H1 (cell line): ENCODE measurements at regions not wholly inside any gene's neighbourhood (a gene's known extent, or its start where the extent isn't known, plus 50 kb on each side); places are given as distances from the start of the nearest gene placed in this dataset.

Experiments used
- CTCF ChIA-PET: fragments of 300-600 bp; sonication (Branson Sonifier 250); formaldehyde crosslinking; loops from one replicate; lab custom pipeline; 2021; ENCODE audit not compliant: partially characterized antibody; lab: Charles Lee
- POLR2A ChIA-PET: fragments of 300-600 bp; sonication (Branson Sonifier 250); formaldehyde crosslinking; loops from one replicate; lab custom pipeline; 2021; ENCODE audit warnings: inconsistent platforms; ENCODE audit not compliant: partially characterized antibody; lab: Charles Lee
- DNase-seq, 2 experiments: peaks; one replicate each; pipeline versions ENCODE4 v3.0.0 to v3.0.0-alpha.2; 2010 to 2022; ENCODE audit warnings: low spot score in 2 of 2, low read depth in 1 of 2, mixed read lengths in 1 of 2
- FAIRE-seq: peaks from 2 replicates; lab custom pipeline; 2011; peaks lifted over from hg19 to GRCh38; lab: Jason Lieb, UNC
- H2AFZ ChIP-seq: 2 replicates; pipeline ENCODE4 v1.8.1; 2012; ENCODE audit warnings: low read length, inconsistent platforms
- H2AK5ac ChIP-seq: 2 replicates; pipeline ENCODE4 v1.6.1; 2013; ENCODE audit warnings: low read depth, low read length
- H2BK120ac ChIP-seq: replicated peaks from 2 replicates; pipeline ENCODE3; 2013; ENCODE audit warnings: low read depth, low read length, inconsistent platforms
- H2BK12ac ChIP-seq: 2 replicates; pipeline ENCODE4 v1.6.1; 2013; ENCODE audit warnings: low read depth, low read length
- H2BK15ac ChIP-seq: 2 replicates; pipeline ENCODE4 v1.6.1; 2013; ENCODE audit warnings: low read length
- H2BK20ac ChIP-seq: 2 replicates; pipeline ENCODE4 v1.6.1; 2013; ENCODE audit warnings: low read length
- H2BK5ac ChIP-seq: 2 replicates; pipeline ENCODE4 v1.6.1; 2013; ENCODE audit warnings: low read depth, low read length
- H3K14ac ChIP-seq: 2 replicates; pipeline ENCODE4 v1.6.1; 2013; ENCODE audit warnings: inconsistent platforms; ENCODE audit not compliant: insufficient read length
- H3K18ac ChIP-seq: 2 replicates; pipeline ENCODE4 v1.6.1; 2013; ENCODE audit warnings: low read length; ENCODE audit errors: extremely low read depth
- H3K23ac ChIP-seq: 2 replicates; pipeline ENCODE4 v1.6.1; 2013; ENCODE audit warnings: inconsistent platforms; ENCODE audit not compliant: insufficient read length
- H3K23me2 ChIP-seq: 2 replicates; pipeline ENCODE4 v1.6.1; 2013; ENCODE audit warnings: low read depth, low read length
- H3K27ac ChIP-seq: 2 replicates; pipeline ENCODE4 v1.6.1; 2011; ENCODE audit warnings: low read depth, low read length, inconsistent platforms
- H3K27me3 ChIP-seq, 4 experiments: replicated peaks in 1 of 4; 1 replicate in 1 of 4; 2 replicates in 3 of 4; pipeline versions ENCODE4 v1.6.1 to v1.8.1; 2011 to 2013; ENCODE audit warnings: low read length in 3 of 4, mild to moderate bottlenecking in 3 of 4, inconsistent platforms in 2 of 4, mixed read lengths in 2 of 4, moderate library complexity in 1 of 4; ENCODE audit not compliant: control insufficient read depth in 3 of 4, insufficient read depth in 3 of 4; ENCODE audit errors: extremely low read depth in 1 of 4
- H3K36me3 ChIP-seq, 4 experiments: 2 replicates each; pipeline versions ENCODE4 v1.6.1 to v1.8.1; 2011 to 2013; ENCODE audit warnings: mild to moderate bottlenecking in 4 of 4, low read length in 3 of 4, moderate library complexity in 2 of 4, control low read depth in 1 of 4, inconsistent platforms in 1 of 4; ENCODE audit not compliant: insufficient read depth in 4 of 4, control insufficient read depth in 2 of 4
- H3K4ac ChIP-seq: replicated peaks from 2 replicates; pipeline ENCODE3; 2013; ENCODE audit warnings: low read length, low read depth, mixed read lengths, inconsistent platforms; ENCODE audit not compliant: insufficient read length
- H3K4me1 ChIP-seq, 4 experiments: replicated peaks in 1 of 4; 1 replicate in 1 of 4; 2 replicates in 3 of 4; pipeline versions ENCODE4 v1.6.1 to v1.8.1; 2011 to 2013; ENCODE audit warnings: low read length in 3 of 4, inconsistent platforms in 2 of 4, mixed read lengths in 1 of 4; ENCODE audit not compliant: insufficient read depth in 4 of 4, control insufficient read depth in 3 of 4
- H3K4me2 ChIP-seq, 2 experiments: 2 replicates each; pipeline versions ENCODE4 v1.6.1 to v1.8.1; 2011 to 2013; ENCODE audit warnings: low read depth in 2 of 2, low read length in 2 of 2, control low read depth in 1 of 2, inconsistent platforms in 1 of 2, mild to moderate bottlenecking in 1 of 2; ENCODE audit not compliant: insufficient read depth in 1 of 2
- H3K4me3 ChIP-seq, 4 experiments: fragments of 200-600, 300-600 bp in 1 of 4; sonication (generic), shearing (Covaris generic), sonication (Bioruptor Twin) in 1 of 4; 2 replicates each; pipeline versions ENCODE4 v1.5.1 to v1.8.1; 2011 to 2016; ENCODE audit warnings: low read length in 4 of 4, low read depth in 3 of 4, control low read depth in 2 of 4, inconsistent platforms in 2 of 4, mild to moderate bottlenecking in 2 of 4, mixed read lengths in 1 of 4, moderate library complexity in 1 of 4; ENCODE audit not compliant: insufficient read depth in 2 of 4; ENCODE audit errors: extremely low read depth in 1 of 4
- H3K56ac ChIP-seq: replicated peaks from 2 replicates; pipeline ENCODE3; 2013; ENCODE audit warnings: low read depth, mild to moderate bottlenecking, mixed read lengths, low read length, inconsistent platforms; ENCODE audit not compliant: insufficient read length
- H3K79me1 ChIP-seq: 2 replicates; pipeline ENCODE4 v1.6.1; 2013; ENCODE audit warnings: low read depth, low read length, control low read depth
- H3K79me2 ChIP-seq, 2 experiments: 2 replicates each; pipeline versions ENCODE4 v1.6.1 to v1.8.1; 2012 to 2013; ENCODE audit warnings: low read length in 2 of 2, mild to moderate bottlenecking in 2 of 2, inconsistent platforms in 1 of 2; ENCODE audit not compliant: insufficient read depth in 2 of 2, control insufficient read depth in 1 of 2
- H3K9ac ChIP-seq, 4 experiments: replicated peaks in 1 of 4; 1 replicate in 1 of 4; 2 replicates in 3 of 4; pipeline versions ENCODE4 v1.6.1 to v1.8.1; 2011 to 2013; ENCODE audit warnings: low read depth in 3 of 4, low read length in 3 of 4, control low read depth in 2 of 4, mild to moderate bottlenecking in 2 of 4, moderate library complexity in 2 of 4, inconsistent platforms in 1 of 4; ENCODE audit errors: extremely low read depth in 1 of 4
- H3K9me3 ChIP-seq, 2 experiments: 2 replicates each; pipeline versions ENCODE4 v1.6.1 to v1.8.1; 2012 to 2013; ENCODE audit warnings: mild to moderate bottlenecking in 2 of 2, moderate library complexity in 2 of 2, control low read depth in 1 of 2, inconsistent platforms in 1 of 2, low read depth in 1 of 2, low read length in 1 of 2, mixed read lengths in 1 of 2; ENCODE audit not compliant: insufficient read depth in 2 of 2
- H4K20me1 ChIP-seq, 2 experiments: replicated peaks in 1 of 2; 2 replicates each; pipeline versions ENCODE3 to v1.8.1; 2011 to 2013; ENCODE audit warnings: inconsistent platforms in 2 of 2, low read length in 2 of 2, mild to moderate bottlenecking in 1 of 2; ENCODE audit not compliant: insufficient read depth in 2 of 2, control insufficient read depth in 1 of 2
- H4K5ac ChIP-seq: 2 replicates; pipeline ENCODE4 v1.6.1; 2013; ENCODE audit warnings: low read length, low read depth, mixed read lengths, inconsistent platforms; ENCODE audit not compliant: insufficient read length
- H4K8ac ChIP-seq: 2 replicates; pipeline ENCODE4 v1.8.0; 2013; ENCODE audit warnings: mild to moderate bottlenecking, moderate library complexity, low read length, inconsistent platforms; ENCODE audit not compliant: insufficient read depth; ENCODE audit errors: extremely low read depth
- H4K91ac ChIP-seq: replicated peaks from 2 replicates; pipeline ENCODE3; 2013; ENCODE audit warnings: low read length, mixed read lengths, inconsistent platforms; ENCODE audit not compliant: insufficient read length
- CEBPB ChIP-seq: IDR thresholded peaks from 2 replicates; pipeline ENCODE4 v1.6.1; 2012; ENCODE audit warnings: low read depth, low read length
- TAF1 ChIP-seq: IDR thresholded peaks from 2 replicates; pipeline ENCODE4 v1.6.1; 2011; ENCODE audit warnings: mild to moderate bottlenecking, low read depth, low read length
- WGBS, 2 experiments: shearing (Covaris generic) in 1 of 2; methylation state at CpG; one replicate each; pipeline versions ENCODE4 v1.1.6 to v1.1.7; 2013 to 2015; ENCODE audit warnings: low lambda C conversion rate in 2 of 2, mixed read lengths in 2 of 2, inconsistent platforms in 1 of 2, low coverage in 1 of 2, missing lambda C conversion rate in 1 of 2; ENCODE audit not compliant: insufficient replicate concordance in 2 of 2, insufficient coverage in 1 of 2, insufficient read length in 1 of 2; ENCODE audit errors: extremely low coverage in 1 of 2, missing lambda C conversion rate in 1 of 2; 5-methylcytosine and 5-hydroxymethylcytosine counted together

DNA sequence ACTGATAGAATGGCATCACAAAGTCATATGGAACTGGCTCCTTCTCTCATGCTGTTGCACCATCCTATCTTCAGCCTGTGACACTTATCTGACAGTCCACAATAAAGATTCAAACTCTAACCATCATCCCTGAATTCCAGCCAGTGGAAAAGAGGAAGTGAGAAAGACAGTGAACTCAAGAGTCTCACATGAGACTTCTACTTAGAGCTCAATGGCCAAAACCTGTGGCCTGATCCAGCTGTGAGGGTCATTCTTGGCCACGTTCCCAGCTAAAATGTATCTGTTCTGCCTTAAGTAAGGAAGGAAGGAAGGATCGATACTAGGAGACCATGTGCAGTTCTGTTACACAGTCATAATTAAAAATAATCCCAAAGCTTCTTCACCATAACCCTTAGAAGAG is 73.6 kb downstream of the RND3 start:
- Histone ChIP-seq H4K5ac (no peak overlapping the region), H3K14ac (no peak overlapping the region), H2BK12ac (no peak overlapping the region), H3K36me3 (no peaks in the 10 kb centered on the region), H2BK15ac (no peak overlapping the region; the same call in 1 of the 2 replicates), H3K79me1 (no peaks in the 10 kb centered on the region), H3K79me2 (no peaks in the 10 kb centered on the region), H3K27ac (no peak overlapping the region), H3K56ac (no peak overlapping the region), H2BK5ac (no peak overlapping the region), H3K9ac (no peak overlapping the region), H2AK5ac (no peak overlapping the region), H3K4ac (no peak overlapping the region), H4K8ac (no peak overlapping the region), H3K23me2 (no peaks in the 10 kb centered on the region; the same call in 1 of the 2 replicates), H2AFZ (no peak overlapping the region), H4K20me1 (no peaks in the 10 kb centered on the region), H3K18ac (no peak overlapping the region), H3K4me2 (no peak overlapping the region), H3K4me3 (no peak overlapping the region), H4K91ac (no peak overlapping the region), H3K4me1 (peaks cover 3 to 7% (median 5%) of the 10 kb centered on the region in 4 experiments; a peak in 3 of 7 replicates), H3K27me3 (no peaks in the 10 kb centered on the region), H2BK20ac (no peak overlapping the region), H3K9me3 (0 out of 4 replicates have a peak, but pooled peaks cover 0 to 6% of the 10 kb centered on the region in 2 experiments), H3K23ac (no peak overlapping the region), H2BK120ac (no peak overlapping the region)
- FAIRE-seq, result no peak
- ChIA-PET CTCF (interaction anchor here (0.5 to 1.2 kb wide), 2 partner anchors 11 to 820 kb away, joined by 3 read pairs; no protein-coding TSS in a partner anchor), POLR2A (interaction anchor here (0.7 kb wide), 1 partner anchor 11 kb away, joined by 4 read pairs; no protein-coding TSS in a partner anchor)
- TF ChIP-seq CEBPB, result no peak
- TF ChIP-seq TAF1, result no peak
- 86% methylated on average over 2 of the region's 2 CpGs; no CpG with 5 or more reads in 1 of the 2 experiments for WGBS, 2 experiments
- no peak for DNase-seq
